SU-DHL-6 (cell line): ENCODE measurements at regions not wholly inside any gene's neighbourhood (a gene's known extent, or its start where the extent isn't known, plus 50 kb on each side); places are given as distances from the start of the nearest gene placed in this dataset.
"Not testable (repeated sequence)": the region's sequence is repeated elsewhere in the genome, so short reads cannot be mapped to it uniquely, and the experiment has no call there.

Experiments
- H2AFZ ChIP-seq: fragments of 200-600 bp; sonication (generic); 2 replicates; pipeline ENCODE4 v1.6.1; 2014; ENCODE audit warnings: low read depth, mild to moderate bottlenecking, moderate library complexity, mixed read lengths, antibody characterized with exemption, low read length; ENCODE audit not compliant: severe bottlenecking
- H3F3A ChIP-seq: fragments of 200-600 bp; shearing (Covaris generic); 2 replicates; pipeline ENCODE4 v1.6.0; 2016; ENCODE audit warnings: antibody characterized with exemption, mild to moderate bottlenecking; ENCODE audit not compliant: insufficient read depth
- H3K27ac ChIP-seq: fragments of 200-600 bp; sonication (generic); 2 replicates; pipeline ENCODE4 v1.5.1; 2016; ENCODE audit warnings: low read depth, mild to moderate bottlenecking, low read length, moderate library complexity, mixed read lengths
- H3K27me3 ChIP-seq: fragments of 200-600 bp; sonication (generic), shearing (Covaris generic); 2 replicates; pipeline ENCODE4 v1.6.0; 2014; ENCODE audit warnings: mild to moderate bottlenecking, low read length
- H3K36me3 ChIP-seq: fragments of 200-600 bp; sonication (generic); 2 replicates; pipeline ENCODE4 v1.6.1; 2014; ENCODE audit warnings: mild to moderate bottlenecking, low read length, mixed read lengths
- H3K4me2 ChIP-seq: fragments of 300-600, 200-600 bp; shearing (Covaris generic), sonication (generic); 2 replicates; pipeline ENCODE4 v1.6.0; 2014; ENCODE audit warnings: low read length, low read depth, mild to moderate bottlenecking; ENCODE audit not compliant: poor library complexity, severe bottlenecking
- H3K4me3 ChIP-seq: fragments of 200-600 bp; sonication (generic); 2 replicates; pipeline ENCODE4 v1.5.1; 2014; ENCODE audit warnings: antibody characterized with exemption, low read length, mild to moderate bottlenecking, mixed read lengths; ENCODE audit not compliant: insufficient read depth, poor library complexity, severe bottlenecking
- H3K79me2 ChIP-seq: fragments of 200-600 bp; sonication (generic); 2 replicates; pipeline ENCODE4 v1.6.1; 2014; ENCODE audit warnings: mild to moderate bottlenecking, low read length, moderate library complexity; ENCODE audit not compliant: insufficient read depth
- H3K9ac ChIP-seq: fragments of 200-600 bp; sonication (generic); 2 replicates; pipeline ENCODE4 v1.7.0; 2014; ENCODE audit warnings: mild to moderate bottlenecking, low read length
- H3K9me2 ChIP-seq: fragments of 200-600 bp; sonication (generic); replicated peaks from 2 replicates; pipeline ENCODE4 v1.6.1; 2014; ENCODE audit warnings: low read length; ENCODE audit not compliant: insufficient read depth
- H3K9me3 ChIP-seq: fragments of 200-600 bp; sonication (generic); 2 replicates; pipeline ENCODE4 v1.6.1; 2014; ENCODE audit warnings: low read length, mixed read lengths; ENCODE audit not compliant: insufficient read depth
- H4K20me1 ChIP-seq: fragments of 200-600 bp; sonication (generic); 2 replicates; pipeline ENCODE4 v1.6.1; 2014; ENCODE audit warnings: low read depth, mild to moderate bottlenecking, antibody characterized with exemption, low read length, moderate library complexity, mixed read lengths
- EZH2phosphoT487 ChIP-seq: fragments of 200-600 bp; sonication (generic), shearing (Covaris generic); conservative IDR thresholded peaks from 2 replicates; pipeline ENCODE4 v1.6.1; 2018; ENCODE audit warnings: mild to moderate bottlenecking, antibody characterized with exemption, low read length, moderate library complexity, mixed read lengths
- TF ChIP-seq, protein P1 (sequence below): fragments of 200-600 bp; sonication (generic); IDR thresholded peaks from one replicate; pipeline ENCODE4 v1.5.1; 2017; ENCODE audit warnings: antibody characterized with exemption, mild to moderate bottlenecking, low read length, moderate library complexity; ENCODE audit not compliant: insufficient read depth, poor library complexity, severe bottlenecking

DNA sequence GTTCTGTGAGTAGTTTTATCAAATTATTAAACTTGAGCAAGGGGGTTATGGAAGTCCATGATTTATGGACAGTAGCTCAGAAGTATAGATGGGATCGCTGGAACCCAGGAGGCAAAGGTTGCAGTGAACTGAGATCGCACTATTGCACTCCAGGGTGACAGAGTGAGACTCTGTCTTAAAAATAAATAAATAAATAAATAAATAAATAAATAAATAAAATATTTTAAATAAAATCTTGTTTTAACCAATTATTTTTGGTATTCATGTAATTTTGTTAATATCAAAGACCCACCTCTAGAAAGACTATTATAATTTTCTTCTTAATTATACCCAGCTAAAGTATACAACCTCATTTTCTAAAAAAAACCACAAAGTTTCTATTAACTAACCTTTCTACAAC lies 134.3 kb downstream of the ZNF37A start:
- H3K9ac ChIP-seq: no peak overlapping the region
- no peaks in the 10 kb centered on the region for H4K20me1 ChIP-seq
- no peaks in the 10 kb centered on the region for H3K9me3 ChIP-seq
- H3K27me3 ChIP-seq: no peaks in the 10 kb centered on the region
- no peak for TF ChIP-seq EZH2phosphoT487
- TF ChIP-seq, protein P1, sequence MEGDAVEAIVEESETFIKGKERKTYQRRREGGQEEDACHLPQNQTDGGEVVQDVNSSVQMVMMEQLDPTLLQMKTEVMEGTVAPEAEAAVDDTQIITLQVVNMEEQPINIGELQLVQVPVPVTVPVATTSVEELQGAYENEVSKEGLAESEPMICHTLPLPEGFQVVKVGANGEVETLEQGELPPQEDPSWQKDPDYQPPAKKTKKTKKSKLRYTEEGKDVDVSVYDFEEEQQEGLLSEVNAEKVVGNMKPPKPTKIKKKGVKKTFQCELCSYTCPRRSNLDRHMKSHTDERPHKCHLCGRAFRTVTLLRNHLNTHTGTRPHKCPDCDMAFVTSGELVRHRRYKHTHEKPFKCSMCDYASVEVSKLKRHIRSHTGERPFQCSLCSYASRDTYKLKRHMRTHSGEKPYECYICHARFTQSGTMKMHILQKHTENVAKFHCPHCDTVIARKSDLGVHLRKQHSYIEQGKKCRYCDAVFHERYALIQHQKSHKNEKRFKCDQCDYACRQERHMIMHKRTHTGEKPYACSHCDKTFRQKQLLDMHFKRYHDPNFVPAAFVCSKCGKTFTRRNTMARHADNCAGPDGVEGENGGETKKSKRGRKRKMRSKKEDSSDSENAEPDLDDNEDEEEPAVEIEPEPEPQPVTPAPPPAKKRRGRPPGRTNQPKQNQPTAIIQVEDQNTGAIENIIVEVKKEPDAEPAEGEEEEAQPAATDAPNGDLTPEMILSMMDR: no peak
- no peak overlapping the region for H3K4me3 ChIP-seq
- no peak overlapping the region for H3K4me2 ChIP-seq
- H3K36me3 ChIP-seq: no peaks in the 10 kb centered on the region
- H2AFZ ChIP-seq: no peak overlapping the region
- no peaks in the 10 kb centered on the region for H3F3A ChIP-seq
- H3K79me2 ChIP-seq: no peaks in the 10 kb centered on the region
- no peaks in the 10 kb centered on the region for H3K9me2 ChIP-seq
- H3K27ac ChIP-seq: no peak overlapping the region

- H3F3A ChIP-seq, H3K36me3 ChIP-seq, H3K27ac ChIP-seq, H3K4me2 ChIP-seq, H3K9me2 ChIP-seq, H2AFZ ChIP-seq, H3K4me3 ChIP-seq, H3K9ac ChIP-seq, H3K79me2 ChIP-seq, H3K9me3 ChIP-seq, H3K27me3 ChIP-seq, H4K20me1 ChIP-seq: not testable (repeated sequence)
Measured at GRCh38 chr10:38238479-38238878, 144.3 kb downstream of the ZNF37A start.

GRCh38 chr10:38242061-38242649 lies 148.0 kb downstream of the ZNF37A start:
- not testable (repeated sequence) for H3K9me2 ChIP-seq, H3K27me3 ChIP-seq, H3K36me3 ChIP-seq, H3K9me3 ChIP-seq, H3K79me2 ChIP-seq, H3K4me3 ChIP-seq, H4K20me1 ChIP-seq, H2AFZ ChIP-seq, H3K9ac ChIP-seq, H3K27ac ChIP-seq, H3K4me2 ChIP-seq, H3F3A ChIP-seq

DNA sequence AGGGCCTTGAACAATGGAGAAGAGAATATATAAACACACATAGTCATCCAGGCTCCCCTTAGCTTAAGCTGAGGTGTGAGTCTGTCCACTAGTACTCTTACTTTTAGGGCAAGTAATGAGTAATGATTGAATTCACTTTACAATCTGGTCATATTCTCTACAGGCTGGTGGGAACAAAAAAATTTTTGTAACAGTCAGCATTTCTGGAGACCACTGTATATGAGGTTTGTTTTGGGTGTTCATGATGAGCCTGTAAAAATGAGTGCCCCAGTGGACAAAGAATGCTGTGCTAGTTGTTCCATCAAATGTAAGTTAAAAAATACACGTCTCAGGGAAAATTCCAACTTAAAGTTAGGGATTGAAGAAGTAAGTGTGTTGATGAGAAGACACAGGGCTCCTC lies 154.0 kb downstream of the ZNF37A start:
- H3K9me3 ChIP-seq, H3K4me2 ChIP-seq, H3K4me3 ChIP-seq, H3K27ac ChIP-seq, H4K20me1 ChIP-seq, H3K9ac ChIP-seq, H3K27me3 ChIP-seq, H3K79me2 ChIP-seq, H3F3A ChIP-seq, H3K36me3 ChIP-seq, H2AFZ ChIP-seq, H3K9me2 ChIP-seq: not testable (repeated sequence)

DNA sequence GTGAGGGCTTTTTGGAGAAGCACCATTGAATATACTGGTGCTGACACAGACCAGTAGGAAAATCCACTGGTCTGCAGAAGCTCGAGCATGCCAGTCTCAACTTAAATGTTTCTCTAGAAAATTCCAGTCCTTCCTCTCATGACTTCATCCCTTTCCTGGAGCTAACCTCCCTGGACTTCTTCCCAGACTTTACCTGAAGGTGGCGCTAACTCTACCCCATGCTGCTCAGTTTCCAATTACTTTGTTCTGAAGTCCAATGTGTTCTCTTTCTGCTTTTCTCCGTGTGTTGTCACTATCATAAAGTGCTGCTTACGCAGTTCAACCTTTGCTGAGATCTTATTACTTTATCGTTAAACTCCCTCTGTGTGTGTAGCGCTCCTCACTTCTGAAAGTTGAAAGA lies 158.4 kb downstream of the ZNF37A start:
- not testable (repeated sequence) for H3K9me3 ChIP-seq, H3K79me2 ChIP-seq, H4K20me1 ChIP-seq, H3K27me3 ChIP-seq, H3K9ac ChIP-seq, H3F3A ChIP-seq, H3K4me2 ChIP-seq, H3K27ac ChIP-seq, H3K4me3 ChIP-seq, H2AFZ ChIP-seq, H3K36me3 ChIP-seq, H3K9me2 ChIP-seq

DNA sequence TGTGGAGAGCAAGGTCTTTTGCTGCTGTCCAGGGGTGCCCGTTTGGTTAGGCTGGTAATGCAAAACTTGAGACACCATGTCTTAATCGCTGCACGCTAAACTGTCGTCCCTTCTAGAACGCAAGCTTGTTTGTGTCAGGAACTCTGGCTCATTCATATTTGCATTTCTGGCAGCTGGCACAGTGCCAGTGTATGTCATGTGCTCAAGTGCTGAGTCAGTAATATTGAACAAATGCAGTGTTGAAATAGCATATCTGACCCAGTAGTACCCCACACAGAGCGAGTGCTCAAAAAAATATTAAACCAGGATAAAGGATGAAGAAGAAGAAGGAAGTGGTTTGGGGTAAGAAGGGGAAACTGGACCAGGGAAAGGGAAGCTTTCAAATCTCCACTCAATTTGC lies 173.4 kb downstream of the ZNF37A start:
- not testable (repeated sequence) for H3K9ac ChIP-seq, H3K4me3 ChIP-seq

GRCh38 chr10:38271031-38271430 lies 176.9 kb downstream of the ZNF37A start:
- not testable (repeated sequence) for H3K27me3 ChIP-seq, H3K9me2 ChIP-seq, H3K4me3 ChIP-seq, H3K36me3 ChIP-seq, H3F3A ChIP-seq, H3K79me2 ChIP-seq, H4K20me1 ChIP-seq, H3K27ac ChIP-seq, H2AFZ ChIP-seq, H3K9me3 ChIP-seq, H3K9ac ChIP-seq, H3K4me2 ChIP-seq

More for the DNA sequence above, 173.4 kb downstream of the ZNF37A start:
- not testable (repeated sequence) for H3K9me3 ChIP-seq, H3K27ac ChIP-seq, H2AFZ ChIP-seq, H4K20me1 ChIP-seq, H3K27me3 ChIP-seq, H3K79me2 ChIP-seq, H3K9me2 ChIP-seq, H3K36me3 ChIP-seq, H3F3A ChIP-seq, H3K4me2 ChIP-seq
